ENCODE measurements at regions not wholly inside any gene's neighbourhood (a gene's known extent, or its start where the extent isn't known, plus 50 kb on each side); places are given as distances from the start of the nearest gene placed in this dataset.

GRCh38 chr3:170637306-170637705 is 51.4 kb upstream of the SLC7A14 start:
- intact Hi-C loops (cut with micrococcal nuclease; ENCODE audit: unreplicated experiment), result no loop called here
- H3K4me3 ChIP-seq (ENCODE audit: low read depth in 2 of 2, low read length in 2 of 2), result no peak overlapping the region
- H3K9me3 ChIP-seq (ENCODE audit: control insufficient read depth, insufficient read depth, low read depth, low read length), result no peaks in the 10 kb centered on the region
- H3K4me1 ChIP-seq (ENCODE audit: control insufficient read depth, insufficient read depth, low read length), result no peaks in the 10 kb centered on the region
- ATAC-seq (no peak), DNase-seq (ENCODE audit: low read depth, low spot score) (no peak)
- H3K36me3 ChIP-seq (ENCODE audit: control insufficient read depth, insufficient read depth, low read length), result no peaks in the 10 kb centered on the region
- BruUV-seq (replicated peaks), result no TSS peak
- CTCF ChIA-PET, result no interaction called here
- H3K27ac ChIP-seq (ENCODE audit: low read length), result no peak overlapping the region
- TF ChIP-seq POLR2AphosphoS5 (IDR thresholded peaks at IDR 0.05; ENCODE audit: low read depth, low read length) (no peak), TCF7L2 (IDR thresholded peaks at IDR 0.05; ENCODE audit: low read depth, low read length) (no peak), REST (IDR thresholded peaks at IDR 0.05; ENCODE audit: insufficient read depth in 1 of 2, low read depth in 2 of 2, low read length in 1 of 2) (no peak), CTCF (IDR thresholded peaks at IDR 0.05) (no peak), SIN3A (IDR thresholded peaks at IDR 0.05; ENCODE audit: borderline replicate concordance, insufficient read depth, low read depth, low read length) (no peak)
- POLR2A ChIA-PET, result no interaction called here
- in situ Hi-C loops (cut with HindIII; ENCODE audit: low pct_unique_long_range_greater_than_20kb, low sequenced_read_pairs), result no loop called here
- H3K27me3 ChIP-seq (ENCODE audit: control insufficient read depth, insufficient read depth, low read length), result no peaks in the 10 kb centered on the region

- ChIA-PET POLR2A (no interaction called here), CTCF (no interaction called here)
- TF ChIP-seq SIN3A (IDR thresholded peaks at IDR 0.05; ENCODE audit: borderline replicate concordance, insufficient read depth, low read depth, low read length) (no peak), POLR2AphosphoS5 (IDR thresholded peaks at IDR 0.05; ENCODE audit: low read depth, low read length) (no peak), REST (IDR thresholded peaks at IDR 0.05; ENCODE audit: insufficient read depth in 1 of 2, low read depth in 2 of 2, low read length in 1 of 2) (no peak), CTCF (IDR thresholded peaks at IDR 0.05) (no peak), TCF7L2 (IDR thresholded peaks at IDR 0.05; ENCODE audit: low read depth, low read length) (no peak)
- in situ Hi-C loops (cut with HindIII; ENCODE audit: low pct_unique_long_range_greater_than_20kb, low sequenced_read_pairs), result no loop called here
- no peaks in the 10 kb centered on the region for H3K36me3 ChIP-seq (ENCODE audit: control insufficient read depth, insufficient read depth, low read length)
- intact Hi-C loops (cut with micrococcal nuclease; ENCODE audit: unreplicated experiment), result no loop called here
- no peak overlapping the region for H3K27ac ChIP-seq (ENCODE audit: low read length)
- BruUV-seq (replicated peaks), result no TSS peak
- ATAC-seq, result no peak
- H3K9me3 ChIP-seq (ENCODE audit: control insufficient read depth, insufficient read depth, low read depth, low read length), result no peaks in the 10 kb centered on the region
- no peaks in the 10 kb centered on the region for H3K27me3 ChIP-seq (ENCODE audit: control insufficient read depth, insufficient read depth, low read length)
- no peak for DNase-seq (ENCODE audit: low read depth, low spot score)
- H3K4me1 ChIP-seq (ENCODE audit: control insufficient read depth, insufficient read depth, low read length), result no peaks in the 10 kb centered on the region
- H3K4me3 ChIP-seq (ENCODE audit: low read depth in 2 of 2, low read length in 2 of 2), result no peak overlapping the region
These were observed 50.6 kb upstream of the SLC7A14 start for GRCh38 chr3:170636400-170636973.

All from Panc1 (cell line).